Osteocyte (in vitro differentiated cells): ENCODE measurements at regions not wholly inside any gene's neighbourhood (a gene's known extent, or its start where the extent isn't known, plus 50 kb on each side); places are given as distances from the start of the nearest gene placed in this dataset.

Source experiments
- DNase-seq: peaks from one replicate; pipeline ENCODE4 v3.0.0; 2021; ENCODE audit warnings: mixed read lengths; ENCODE audit not compliant: unreplicated experiment; ENCODE audit errors: extremely low spot score
- H3K27ac Mint-ChIP-seq: one replicate; pipeline ENCODE4 v1.8.0; 2021; ENCODE audit warnings: mild to moderate bottlenecking, mixed read lengths; ENCODE audit not compliant: unreplicated experiment
- H3K27me3 Mint-ChIP-seq: one replicate; pipeline ENCODE4 v1.8.0; 2021; ENCODE audit warnings: mixed read lengths; ENCODE audit not compliant: unreplicated experiment
- H3K36me3 Mint-ChIP-seq: one replicate; pipeline ENCODE4 v1.8.0; 2021; ENCODE audit warnings: mixed read lengths; ENCODE audit not compliant: unreplicated experiment
- H3K4me1 Mint-ChIP-seq: one replicate; pipeline ENCODE4 v1.8.0; 2021; ENCODE audit warnings: mixed read lengths; ENCODE audit not compliant: unreplicated experiment
- H3K4me3 Mint-ChIP-seq: one replicate; pipeline ENCODE4 v1.8.0; 2021; ENCODE audit warnings: mild to moderate bottlenecking, moderate library complexity, mixed read lengths; ENCODE audit not compliant: unreplicated experiment
- H3K9me3 Mint-ChIP-seq: one replicate; pipeline ENCODE4 v1.8.0; 2021; ENCODE audit warnings: mixed read lengths; ENCODE audit not compliant: unreplicated experiment
- TF ChIP-seq, protein P1 (sequence below): fragments of 200-600 bp; sonication (generic); IDR thresholded peaks from 2 replicates; pipeline ENCODE4 v1.5.0; 2021; ENCODE audit warnings: antibody characterized with exemption, mild to moderate bottlenecking, moderate library complexity

- no peak overlapping the region for H3K4me3 Mint-ChIP-seq
- TF ChIP-seq, protein P1, sequence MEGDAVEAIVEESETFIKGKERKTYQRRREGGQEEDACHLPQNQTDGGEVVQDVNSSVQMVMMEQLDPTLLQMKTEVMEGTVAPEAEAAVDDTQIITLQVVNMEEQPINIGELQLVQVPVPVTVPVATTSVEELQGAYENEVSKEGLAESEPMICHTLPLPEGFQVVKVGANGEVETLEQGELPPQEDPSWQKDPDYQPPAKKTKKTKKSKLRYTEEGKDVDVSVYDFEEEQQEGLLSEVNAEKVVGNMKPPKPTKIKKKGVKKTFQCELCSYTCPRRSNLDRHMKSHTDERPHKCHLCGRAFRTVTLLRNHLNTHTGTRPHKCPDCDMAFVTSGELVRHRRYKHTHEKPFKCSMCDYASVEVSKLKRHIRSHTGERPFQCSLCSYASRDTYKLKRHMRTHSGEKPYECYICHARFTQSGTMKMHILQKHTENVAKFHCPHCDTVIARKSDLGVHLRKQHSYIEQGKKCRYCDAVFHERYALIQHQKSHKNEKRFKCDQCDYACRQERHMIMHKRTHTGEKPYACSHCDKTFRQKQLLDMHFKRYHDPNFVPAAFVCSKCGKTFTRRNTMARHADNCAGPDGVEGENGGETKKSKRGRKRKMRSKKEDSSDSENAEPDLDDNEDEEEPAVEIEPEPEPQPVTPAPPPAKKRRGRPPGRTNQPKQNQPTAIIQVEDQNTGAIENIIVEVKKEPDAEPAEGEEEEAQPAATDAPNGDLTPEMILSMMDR = no peak
- no peak overlapping the region for H3K27ac Mint-ChIP-seq
- H3K4me1 Mint-ChIP-seq = peaks cover 16% of the 10 kb centered on the region
- no peaks in the 10 kb centered on the region for H3K9me3 Mint-ChIP-seq
- H3K36me3 Mint-ChIP-seq = no peaks in the 10 kb centered on the region
- no peaks in the 10 kb centered on the region for H3K27me3 Mint-ChIP-seq
- DNase-seq = no peak
Observed at GRCh38 chr5:74244406-74244805, 396.1 kb downstream of the ENC1 start.

DNA sequence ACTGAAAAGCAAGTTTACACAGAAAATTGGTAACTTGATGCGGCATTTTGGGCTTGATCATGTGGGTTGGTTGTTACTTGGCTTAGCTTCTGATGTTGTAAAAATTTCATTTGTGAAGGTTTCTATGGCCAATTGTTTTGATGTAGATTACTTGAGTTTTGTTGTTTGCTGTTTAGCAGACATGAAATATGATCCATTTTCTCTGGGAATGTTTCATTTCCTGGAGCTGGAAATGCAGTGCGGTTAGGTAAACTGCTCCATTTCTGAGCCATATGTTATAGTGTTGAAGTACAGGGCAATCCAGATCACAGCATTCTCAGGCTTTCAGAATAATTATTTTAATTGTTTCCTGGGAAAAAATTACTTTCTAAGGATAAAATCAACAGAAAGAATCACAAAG lies 396.9 kb downstream of the ENC1 start:
- no peak overlapping the region for H3K27ac Mint-ChIP-seq
- peaks cover 16% of the 10 kb centered on the region for H3K4me1 Mint-ChIP-seq
- no peaks in the 10 kb centered on the region for H3K27me3 Mint-ChIP-seq
- H3K9me3 Mint-ChIP-seq = no peaks in the 10 kb centered on the region
- TF ChIP-seq, protein P1 = no peak
- no peak overlapping the region for H3K4me3 Mint-ChIP-seq
- no peak for DNase-seq
- H3K36me3 Mint-ChIP-seq = no peaks in the 10 kb centered on the region

DNA sequence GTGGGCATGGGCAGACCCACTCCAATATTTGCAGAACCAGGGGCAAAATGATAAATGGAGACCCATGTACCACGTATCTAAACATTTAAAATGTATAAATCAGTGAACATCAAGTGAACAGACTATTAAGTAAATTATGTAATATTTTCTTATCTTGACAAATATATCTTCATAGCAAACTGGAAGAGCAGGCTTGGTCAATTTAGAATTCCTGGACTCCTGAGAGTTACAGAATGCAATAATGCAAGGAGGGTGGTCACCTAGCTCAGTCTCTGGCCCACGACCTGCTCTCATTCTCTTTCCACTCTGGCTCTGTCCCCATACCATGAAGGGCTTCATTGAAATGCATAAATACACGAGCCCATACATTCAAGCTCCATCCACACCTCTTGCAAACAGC lies 398.0 kb downstream of the ENC1 start:
- no peaks in the 10 kb centered on the region for H3K36me3 Mint-ChIP-seq
- DNase-seq = no peak
- no peaks in the 10 kb centered on the region for H3K9me3 Mint-ChIP-seq
- H3K4me1 Mint-ChIP-seq = peaks cover 16% of the 10 kb centered on the region
- H3K27me3 Mint-ChIP-seq = no peaks in the 10 kb centered on the region
- H3K27ac Mint-ChIP-seq = no peak overlapping the region
- H3K4me3 Mint-ChIP-seq = no peak overlapping the region
- TF ChIP-seq, protein P1 = no peak

- H3K27ac Mint-ChIP-seq = no peak overlapping the region
- TF ChIP-seq, protein P1 = no peak
- H3K4me3 Mint-ChIP-seq = no peak overlapping the region
Observed at GRCh38 chr5:74241751-74242140, 398.8 kb downstream of the ENC1 start.

GRCh38 chr5:74240783-74241750 lies 399.5 kb downstream of the ENC1 start:
- TF ChIP-seq, protein P1 = no peak
- Mint-ChIP-seq H3K4me1 (peaks cover 16% of the 10 kb centered on the region), H3K36me3 (no peaks in the 10 kb centered on the region), H3K9me3 (no peaks in the 10 kb centered on the region), H3K27me3 (no peaks in the 10 kb centered on the region), H3K4me3 (no peak overlapping the region), H3K27ac (no peak overlapping the region)
- no peak for DNase-seq

More at GRCh38 chr5:74241751-74242140, 398.8 kb downstream of the ENC1 start:
- no peak for DNase-seq
- H3K27me3 Mint-ChIP-seq = no peaks in the 10 kb centered on the region
- no peaks in the 10 kb centered on the region for H3K36me3 Mint-ChIP-seq
- peaks cover 16% of the 10 kb centered on the region for H3K4me1 Mint-ChIP-seq
- no peaks in the 10 kb centered on the region for H3K9me3 Mint-ChIP-seq
